ENCODE measurements at regions not wholly inside any gene's neighbourhood (a gene's known extent, or its start where the extent isn't known, plus 50 kb on each side); places are given as distances from the start of the nearest gene placed in this dataset.

DNA sequence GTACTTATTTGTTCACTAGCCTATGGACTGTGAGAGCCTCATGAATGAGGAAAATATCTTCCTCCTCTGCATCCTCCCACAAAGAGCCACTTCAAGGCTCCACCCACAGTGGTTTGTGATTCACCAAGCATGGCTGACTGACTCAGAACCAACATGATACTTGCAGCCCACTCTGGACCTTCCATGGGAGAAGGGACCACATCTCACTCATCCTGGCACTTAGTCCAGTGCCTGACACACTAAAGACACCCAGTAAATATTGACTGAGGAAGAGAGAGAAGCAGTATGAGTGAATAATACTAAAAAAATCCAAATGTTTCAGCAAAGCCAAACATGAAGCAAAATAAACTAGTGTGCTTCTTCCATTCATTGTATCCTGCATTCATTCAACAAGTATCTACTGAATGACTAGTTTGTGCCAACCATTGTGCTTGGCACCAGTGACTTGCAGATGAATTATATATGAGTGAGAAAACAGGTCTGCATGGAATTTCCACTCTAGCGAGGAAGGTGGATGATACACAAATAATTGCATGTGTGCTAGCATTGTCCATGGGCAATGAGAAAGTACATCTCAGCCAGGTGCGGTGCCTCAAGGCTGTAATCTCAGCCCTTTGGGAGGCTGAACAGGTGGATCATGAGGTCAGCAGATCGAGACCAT is 54.9 kb upstream of the BLID start:
- TF ChIP-seq, protein P1, sequence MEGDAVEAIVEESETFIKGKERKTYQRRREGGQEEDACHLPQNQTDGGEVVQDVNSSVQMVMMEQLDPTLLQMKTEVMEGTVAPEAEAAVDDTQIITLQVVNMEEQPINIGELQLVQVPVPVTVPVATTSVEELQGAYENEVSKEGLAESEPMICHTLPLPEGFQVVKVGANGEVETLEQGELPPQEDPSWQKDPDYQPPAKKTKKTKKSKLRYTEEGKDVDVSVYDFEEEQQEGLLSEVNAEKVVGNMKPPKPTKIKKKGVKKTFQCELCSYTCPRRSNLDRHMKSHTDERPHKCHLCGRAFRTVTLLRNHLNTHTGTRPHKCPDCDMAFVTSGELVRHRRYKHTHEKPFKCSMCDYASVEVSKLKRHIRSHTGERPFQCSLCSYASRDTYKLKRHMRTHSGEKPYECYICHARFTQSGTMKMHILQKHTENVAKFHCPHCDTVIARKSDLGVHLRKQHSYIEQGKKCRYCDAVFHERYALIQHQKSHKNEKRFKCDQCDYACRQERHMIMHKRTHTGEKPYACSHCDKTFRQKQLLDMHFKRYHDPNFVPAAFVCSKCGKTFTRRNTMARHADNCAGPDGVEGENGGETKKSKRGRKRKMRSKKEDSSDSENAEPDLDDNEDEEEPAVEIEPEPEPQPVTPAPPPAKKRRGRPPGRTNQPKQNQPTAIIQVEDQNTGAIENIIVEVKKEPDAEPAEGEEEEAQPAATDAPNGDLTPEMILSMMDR (IDR thresholded peaks at IDR 0.05; ENCODE audit: insufficient read depth, low read depth, low read length) = no peak
- TF ChIP-seq EZH2 (IDR thresholded peaks at IDR 0.05; ENCODE audit: insufficient read depth, low read length) = no peak
- Mint-ChIP-seq H3K4me1 (ENCODE audit: low read depth, unreplicated experiment) (peaks cover 50% of the 10 kb centered on the region), H3K9me3 (ENCODE audit: unreplicated experiment) (peaks cover 3% of the 10 kb centered on the region), H3K4me3 (ENCODE audit: unreplicated experiment) (peak overlapping the region; percentile 47), H3K27me3 (ENCODE audit: low read depth, unreplicated experiment) (no peaks in the 10 kb centered on the region), H3K27ac (ENCODE audit: unreplicated experiment) (no peak overlapping the region), H3K36me3 (ENCODE audit: low read depth, unreplicated experiment) (peaks cover 6% of the 10 kb centered on the region)
- peak overlapping the region; percentile 64 for H3K9ac ChIP-seq (ENCODE audit: low read length)
- no peaks in the 10 kb centered on the region for H3K9me3 ChIP-seq (ENCODE audit: insufficient read depth, low read depth, low read length)
- peaks cover 85% of the 10 kb centered on the region for H3K4me1 ChIP-seq (ENCODE audit: insufficient read depth, low read length)
- no peak overlapping the region for H2AFZ ChIP-seq (ENCODE audit: low read depth, low read length)
- peaks cover 51% of the 10 kb centered on the region for H3K36me3 ChIP-seq (ENCODE audit: insufficient read depth, low read length)
- DNase-seq (ENCODE audit: low read depth) = peak; percentile 93
- peak; percentile 97 for FAIRE-seq
- peak overlapping the region; percentile 74 for H3K4me2 ChIP-seq (ENCODE audit: low read length)
- H3K27me3 ChIP-seq (ENCODE audit: insufficient read depth, low read length) = no peaks in the 10 kb centered on the region
- H3K27ac ChIP-seq (ENCODE audit: low read depth, low read length) = peak overlapping the region; percentile 78
- H4K20me1 ChIP-seq (ENCODE audit: insufficient read depth, low read length) = peaks cover 65% of the 10 kb centered on the region
- H3K79me2 ChIP-seq (ENCODE audit: insufficient read depth, low read length) = peaks cover 97% of the 10 kb centered on the region
- peak overlapping the region; percentile 0 for H3K4me3 ChIP-seq (ENCODE audit: insufficient read depth, low read depth, low read length)

DNA sequence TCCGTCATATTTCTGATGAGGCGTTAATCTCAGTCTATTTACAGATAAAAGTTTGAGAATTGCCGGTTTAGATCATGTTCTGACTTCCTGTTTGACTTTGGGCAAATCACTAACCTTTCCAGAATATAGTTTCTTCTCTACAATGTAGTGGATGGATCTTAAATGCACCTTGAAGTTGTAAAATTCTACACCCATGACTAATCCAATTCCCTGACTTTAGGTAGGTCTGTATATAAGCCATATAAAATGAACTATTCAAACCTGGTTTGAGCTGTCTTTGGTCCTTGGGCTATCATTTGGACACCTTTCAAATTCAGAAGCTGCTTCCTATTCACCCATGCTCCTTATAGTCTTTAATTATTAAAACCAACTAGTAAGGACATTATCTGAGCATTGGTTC is 52.2 kb upstream of the BLID start:
- DNase-seq (ENCODE audit: low read depth) (no peak), FAIRE-seq (no peak)
- H3K36me3 ChIP-seq (ENCODE audit: insufficient read depth, low read length) = peaks cover 60% of the 10 kb centered on the region
- peaks cover 7% of the 10 kb centered on the region for H3K36me3 Mint-ChIP-seq (ENCODE audit: low read depth, unreplicated experiment)
- H3K4me3 Mint-ChIP-seq (ENCODE audit: unreplicated experiment) = no peak overlapping the region
- peak overlapping the region; percentile 94 for H3K27ac ChIP-seq (ENCODE audit: low read depth, low read length)
- H3K9ac ChIP-seq (ENCODE audit: low read length) = peak overlapping the region; percentile 56
- no peak for TF ChIP-seq EZH2 (IDR thresholded peaks at IDR 0.05; ENCODE audit: insufficient read depth, low read length)
- TF ChIP-seq, protein P1 (IDR thresholded peaks at IDR 0.05; ENCODE audit: insufficient read depth, low read depth, low read length) = no peak
- no peaks in the 10 kb centered on the region for H3K9me3 ChIP-seq (ENCODE audit: insufficient read depth, low read depth, low read length)
- H2AFZ ChIP-seq (ENCODE audit: low read depth, low read length) = no peak overlapping the region
- peaks cover 97% of the 10 kb centered on the region for H3K79me2 ChIP-seq (ENCODE audit: insufficient read depth, low read length)
- peak overlapping the region; percentile 74 for H3K4me2 ChIP-seq (ENCODE audit: low read length)
- H3K4me1 Mint-ChIP-seq (ENCODE audit: low read depth, unreplicated experiment) = peaks cover 61% of the 10 kb centered on the region
- no peak overlapping the region for H3K27ac Mint-ChIP-seq (ENCODE audit: unreplicated experiment)
- H3K4me3 ChIP-seq (ENCODE audit: insufficient read depth, low read depth, low read length) = no peak overlapping the region
- H4K20me1 ChIP-seq (ENCODE audit: insufficient read depth, low read length) = peaks cover 67% of the 10 kb centered on the region
- no peaks in the 10 kb centered on the region for H3K27me3 Mint-ChIP-seq (ENCODE audit: low read depth, unreplicated experiment)
- peaks cover 3% of the 10 kb centered on the region for H3K9me3 Mint-ChIP-seq (ENCODE audit: unreplicated experiment)
- peaks cover 88% of the 10 kb centered on the region for H3K4me1 ChIP-seq (ENCODE audit: insufficient read depth, low read length)
- no peaks in the 10 kb centered on the region for H3K27me3 ChIP-seq (ENCODE audit: insufficient read depth, low read length)

DNA sequence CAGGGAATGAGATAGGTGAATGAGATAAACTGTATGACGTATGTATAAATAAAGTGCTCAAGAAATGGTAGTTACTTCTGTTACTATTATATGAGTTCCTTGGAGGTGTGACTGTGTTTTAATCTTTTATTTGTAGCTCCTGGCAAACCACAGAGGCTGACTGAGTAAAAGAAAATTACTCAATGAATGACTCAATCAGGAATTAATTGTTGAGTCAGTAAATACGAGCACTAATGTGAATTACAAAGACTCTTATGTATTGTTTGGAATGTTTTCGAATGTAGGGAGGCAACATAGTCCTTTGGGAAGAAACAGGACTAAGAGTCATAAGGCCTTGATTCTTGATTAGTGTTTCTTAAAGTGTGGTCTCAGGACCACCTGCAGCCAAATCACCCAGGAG is 51.1 kb upstream of the BLID start:
- H4K20me1 ChIP-seq (ENCODE audit: insufficient read depth, low read length) = peaks cover 56% of the 10 kb centered on the region
- peak overlapping the region; percentile 56 for H3K9ac ChIP-seq (ENCODE audit: low read length)
- peaks cover 97% of the 10 kb centered on the region for H3K79me2 ChIP-seq (ENCODE audit: insufficient read depth, low read length)
- no peaks in the 10 kb centered on the region for H3K27me3 ChIP-seq (ENCODE audit: insufficient read depth, low read length)
- peaks cover 65% of the 10 kb centered on the region for H3K36me3 ChIP-seq (ENCODE audit: insufficient read depth, low read length)
- Mint-ChIP-seq H3K9me3 (ENCODE audit: unreplicated experiment) (peaks cover 3% of the 10 kb centered on the region), H3K4me3 (ENCODE audit: unreplicated experiment) (no peak overlapping the region), H3K4me1 (ENCODE audit: low read depth, unreplicated experiment) (peaks cover 55% of the 10 kb centered on the region), H3K27me3 (ENCODE audit: low read depth, unreplicated experiment) (no peaks in the 10 kb centered on the region), H3K27ac (ENCODE audit: unreplicated experiment) (peak overlapping the region; percentile 83), H3K36me3 (ENCODE audit: low read depth, unreplicated experiment) (peaks cover 7% of the 10 kb centered on the region)
- DNase-seq (ENCODE audit: low read depth) (peak; percentile 97), FAIRE-seq (peak; percentile 79)
- H2AFZ ChIP-seq (ENCODE audit: low read depth, low read length) = no peak overlapping the region
- H3K4me2 ChIP-seq (ENCODE audit: low read length) = peak overlapping the region; percentile 74
- H3K4me3 ChIP-seq (ENCODE audit: insufficient read depth, low read depth, low read length) = no peak overlapping the region
- peak overlapping the region; percentile 94 for H3K27ac ChIP-seq (ENCODE audit: low read depth, low read length)
- H3K4me1 ChIP-seq (ENCODE audit: insufficient read depth, low read length) = peaks cover 88% of the 10 kb centered on the region
- TF ChIP-seq EZH2 (IDR thresholded peaks at IDR 0.05; ENCODE audit: insufficient read depth, low read length) = no peak
- TF ChIP-seq, protein P1 (IDR thresholded peaks at IDR 0.05; ENCODE audit: insufficient read depth, low read depth, low read length) = no peak
- H3K9me3 ChIP-seq (ENCODE audit: insufficient read depth, low read depth, low read length) = no peaks in the 10 kb centered on the region

All from astrocyte (in vitro differentiated cells and primary cell).